GM21528 (cell line): ENCODE measurements at regions not wholly inside any gene's neighbourhood (a gene's known extent, or its start where the extent isn't known, plus 50 kb on each side); places are given as distances from the start of the nearest gene placed in this dataset.

ENCODE experiments used
- ATAC-seq: cut with Tn5 transposase; IDR thresholded peaks from one replicate; pipeline ENCODE4 v1.9.1; 2021; ENCODE audit warnings: mild to moderate bottlenecking, moderate library complexity; ENCODE audit not compliant: unreplicated experiment, low FRiP score

DNA sequence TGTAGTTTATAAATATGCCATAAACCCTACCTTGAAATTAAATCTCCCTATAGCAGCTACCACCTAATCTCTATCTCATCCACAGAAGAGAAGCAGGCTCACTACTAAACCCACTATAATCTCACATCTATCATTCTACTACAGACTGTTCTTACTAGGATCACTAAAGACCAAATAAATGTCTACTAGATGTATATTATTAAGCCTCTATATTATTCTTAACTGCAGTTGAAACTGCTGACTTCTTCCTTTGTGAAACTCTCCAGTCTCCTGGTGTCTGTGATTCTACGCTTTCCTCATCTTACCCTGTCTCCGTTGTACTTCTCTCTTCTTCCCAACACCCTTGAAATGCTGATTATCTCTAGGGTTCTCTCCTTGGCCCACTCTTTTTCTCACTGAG lies 1154.0 kb downstream of the IGSF11 start:
- ATAC-seq: no peak

DNA sequence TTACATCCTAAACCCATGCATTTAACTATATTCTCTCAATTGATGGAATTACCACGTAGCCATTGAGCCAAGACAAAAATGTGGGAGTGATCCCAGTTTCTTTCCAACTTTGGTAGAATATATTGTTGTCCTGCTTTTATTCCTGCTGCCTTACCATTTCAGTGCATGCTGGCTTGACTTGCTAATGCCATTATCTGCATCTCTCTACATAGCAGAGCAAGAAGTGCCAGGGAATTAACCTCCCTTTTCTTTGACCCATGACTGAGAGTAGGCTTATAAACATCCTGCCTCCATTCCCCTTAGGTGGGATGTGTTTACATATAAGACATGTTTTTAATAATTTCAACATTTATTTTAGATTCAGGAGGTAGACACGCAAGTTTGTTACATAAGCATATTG lies 1153.4 kb downstream of the IGSF11 start:
- no peak for ATAC-seq

DNA sequence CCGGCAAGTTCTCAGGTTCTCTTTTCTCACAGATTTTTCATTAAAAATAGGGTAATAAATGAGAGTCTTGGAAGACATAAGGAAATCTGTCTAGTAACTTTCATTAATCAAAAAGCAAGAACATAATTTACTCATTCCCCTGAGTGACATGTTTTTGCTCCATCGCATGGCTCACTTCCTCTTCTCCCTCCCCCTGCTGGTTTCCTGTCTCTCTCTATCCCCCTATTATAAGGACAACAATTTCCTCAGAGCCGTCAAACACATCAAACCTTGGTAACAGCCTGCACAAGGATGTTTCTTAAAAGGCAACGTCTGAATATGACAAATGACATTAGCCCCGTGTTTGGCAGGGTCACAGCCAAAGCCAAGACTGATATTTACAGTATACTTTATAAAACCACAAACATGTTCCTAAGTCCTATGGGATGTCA lies 1149.6 kb downstream of the IGSF11 start:
- no peak for ATAC-seq

DNA sequence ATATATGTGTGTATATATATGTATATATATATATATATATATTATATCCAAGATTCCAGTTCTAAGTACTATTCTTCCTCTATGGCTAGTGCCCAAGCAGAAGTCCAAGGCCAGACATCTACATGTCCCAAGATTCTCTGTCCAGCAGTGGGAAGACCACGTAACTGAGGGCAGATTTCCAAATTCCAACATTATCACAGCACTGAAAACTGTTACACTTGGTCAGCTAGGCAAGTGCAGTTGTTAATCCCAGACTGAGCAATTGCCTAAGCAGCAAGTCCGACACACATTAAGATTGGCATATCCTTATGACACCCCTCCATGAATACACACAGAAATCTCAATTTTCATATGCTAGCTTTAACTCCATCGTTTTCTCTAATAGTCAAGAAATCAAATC lies 1148.5 kb downstream of the IGSF11 start:
- no peak for ATAC-seq

- ATAC-seq: no peak
These were observed 1147.6 kb downstream of the IGSF11 start for GRCh38 chr3:117887031-117887430.

DNA sequence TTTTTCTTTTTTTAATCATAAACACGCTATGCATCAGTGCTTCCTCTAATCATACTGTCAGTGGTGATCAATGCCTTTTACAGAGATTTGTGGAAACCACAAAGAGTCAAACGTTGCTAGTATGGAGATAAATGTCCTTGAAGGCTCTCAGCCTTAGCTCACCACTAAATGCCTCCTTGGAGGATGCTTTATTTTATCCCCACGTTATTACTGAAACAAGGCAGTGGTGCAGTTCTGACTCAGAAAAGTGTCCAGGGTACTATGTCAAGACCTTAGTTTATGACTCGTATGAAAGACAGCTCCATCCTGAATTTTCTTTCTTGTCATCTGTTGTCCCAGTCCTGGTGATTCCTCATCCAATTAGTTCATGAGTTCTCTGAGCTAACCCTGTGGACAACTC lies 1146.7 kb downstream of the IGSF11 start:
- ATAC-seq: no peak

GRCh38 chr3:117892431-117892841 lies 1142.2 kb downstream of the IGSF11 start:
- ATAC-seq: no peak

GRCh38 chr3:117893001-117893400 lies 1141.6 kb downstream of the IGSF11 start:
- no peak for ATAC-seq

DNA sequence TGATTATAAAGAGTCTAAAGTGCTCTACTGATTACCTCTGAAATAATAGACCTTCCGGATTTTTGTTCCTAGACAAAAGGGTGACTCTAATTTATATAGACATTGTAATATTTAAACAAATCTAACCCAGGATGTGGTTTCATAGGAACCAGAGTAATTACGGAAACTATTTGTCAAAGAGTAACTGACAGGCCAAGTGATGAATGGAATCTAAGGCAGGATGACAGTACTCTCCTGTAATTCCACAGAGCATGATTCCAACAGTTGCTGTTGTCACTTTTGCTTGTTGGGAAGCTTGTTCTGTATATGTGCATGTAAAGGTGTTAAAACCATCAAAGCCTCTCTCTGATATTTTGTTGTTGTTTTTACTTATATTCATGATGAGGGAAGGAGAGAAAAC lies 1141.0 kb downstream of the IGSF11 start:
- no peak for ATAC-seq

DNA sequence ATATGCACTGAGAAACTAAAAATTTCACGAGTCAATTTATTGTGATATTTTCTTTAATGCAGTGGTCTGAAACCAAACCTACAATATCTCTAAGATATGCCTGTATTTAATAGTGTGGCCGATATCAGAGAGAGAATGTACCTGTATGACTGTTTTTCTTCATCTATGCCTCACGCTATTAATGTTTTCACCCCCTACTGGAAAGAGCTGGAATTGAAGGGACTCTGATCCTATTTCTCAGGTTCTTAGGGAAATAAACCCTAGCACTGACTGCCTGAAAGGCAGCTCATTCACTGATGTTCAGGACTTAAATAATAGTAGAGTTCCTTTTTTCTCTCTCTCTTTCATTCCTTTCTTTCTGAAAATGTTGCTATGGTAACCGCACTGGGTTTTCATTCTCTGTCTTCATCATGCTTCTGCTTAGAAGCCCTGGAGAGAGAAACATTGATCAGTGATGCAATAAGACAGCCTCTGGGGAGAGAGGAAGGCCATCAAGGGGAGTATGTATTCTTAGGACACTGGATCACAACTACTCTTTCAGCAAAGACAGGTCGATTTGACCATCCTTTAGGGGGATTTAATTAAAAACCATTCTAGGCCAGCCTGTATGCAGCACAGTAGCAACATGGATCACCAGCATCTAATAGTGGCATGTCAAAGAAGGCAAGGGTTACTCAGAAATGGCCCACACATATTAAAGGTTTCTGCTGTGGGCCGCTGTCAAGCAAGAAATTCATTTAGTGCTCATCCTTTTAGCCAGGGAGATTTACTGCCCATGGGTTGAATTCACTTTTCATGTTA lies 1135.7 kb downstream of the IGSF11 start:
- no peak for ATAC-seq

- ATAC-seq: no peak
These were observed 1131.4 kb downstream of the IGSF11 start for GRCh38 chr3:117903226-117903625.

DNA sequence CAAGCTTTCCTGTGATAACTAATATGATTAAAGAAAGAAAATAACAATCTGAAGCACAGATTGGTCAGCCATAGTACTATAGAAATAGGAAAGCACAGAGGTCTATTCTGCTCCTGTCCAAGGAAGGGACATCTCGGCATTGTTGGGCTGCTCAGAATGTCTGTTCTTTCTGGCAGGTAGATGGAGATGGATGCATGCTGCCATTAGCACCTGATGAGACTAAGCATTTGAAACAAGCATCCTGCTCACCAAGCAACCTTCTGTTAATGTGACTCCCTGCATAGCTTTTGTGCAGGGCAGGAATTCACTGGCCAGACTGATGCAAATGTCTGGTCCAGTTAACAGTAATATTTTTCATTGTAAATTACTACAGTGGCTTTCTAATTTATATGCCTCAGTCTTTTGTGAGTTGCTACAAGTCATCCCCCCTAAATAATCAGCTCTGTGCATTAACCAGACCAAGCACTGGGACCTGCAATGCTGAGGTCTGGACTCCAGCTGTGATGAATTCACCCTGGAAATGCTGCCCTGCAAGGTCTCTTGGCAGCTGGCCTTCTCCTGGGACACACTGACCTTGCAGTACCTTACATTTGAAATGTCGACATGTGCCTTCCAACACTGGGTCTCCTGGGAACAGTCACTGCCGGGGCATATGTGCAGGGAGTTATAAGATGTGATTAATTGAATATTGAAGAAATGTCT lies 1123.7 kb downstream of the IGSF11 start:
- ATAC-seq: no peak

DNA sequence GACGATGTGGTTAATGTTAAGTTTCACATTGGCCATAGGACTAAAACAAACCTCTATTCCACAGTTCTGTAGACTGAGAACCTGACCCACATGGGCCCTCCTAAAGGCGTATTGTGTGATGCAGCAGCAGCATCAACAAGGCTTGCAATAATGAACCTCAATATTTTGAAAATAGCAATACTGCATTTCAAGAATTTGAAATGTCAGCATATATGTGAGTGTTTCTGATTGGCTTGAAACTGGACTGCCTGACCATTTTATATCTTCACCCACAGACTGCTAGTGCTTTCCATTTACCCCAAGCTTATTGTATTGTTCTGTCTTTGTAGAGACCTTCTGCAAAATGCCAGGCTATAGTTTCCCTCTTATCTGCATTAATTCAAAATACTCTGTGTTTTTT lies 1122.3 kb downstream of the IGSF11 start:
- no peak for ATAC-seq

- no peak for ATAC-seq
These were observed 1120.0 kb downstream of the IGSF11 start for GRCh38 chr3:117914540-117915100.

GRCh38 chr3:117916839-117917238 lies 1117.8 kb downstream of the IGSF11 start:
- ATAC-seq: no peak

DNA sequence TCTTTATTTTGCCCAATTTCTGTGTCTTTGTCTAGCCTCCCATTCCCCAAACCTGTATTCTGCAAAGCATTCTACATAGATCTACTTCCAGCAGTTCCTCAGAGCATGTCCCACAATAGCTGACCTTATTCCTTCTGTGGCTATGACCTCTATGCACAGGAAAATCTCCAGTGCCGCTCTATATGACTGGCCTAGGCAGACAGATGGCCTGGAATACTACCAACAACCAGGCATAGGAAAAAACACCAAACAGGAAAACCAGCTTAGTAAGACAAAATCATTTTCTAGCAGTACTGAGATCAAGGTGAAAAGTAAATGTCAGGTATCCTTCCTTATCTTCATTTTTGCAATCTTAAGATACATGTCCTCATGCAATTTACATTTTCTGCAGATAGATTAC lies 1115.0 kb downstream of the IGSF11 start:
- no peak for ATAC-seq

DNA sequence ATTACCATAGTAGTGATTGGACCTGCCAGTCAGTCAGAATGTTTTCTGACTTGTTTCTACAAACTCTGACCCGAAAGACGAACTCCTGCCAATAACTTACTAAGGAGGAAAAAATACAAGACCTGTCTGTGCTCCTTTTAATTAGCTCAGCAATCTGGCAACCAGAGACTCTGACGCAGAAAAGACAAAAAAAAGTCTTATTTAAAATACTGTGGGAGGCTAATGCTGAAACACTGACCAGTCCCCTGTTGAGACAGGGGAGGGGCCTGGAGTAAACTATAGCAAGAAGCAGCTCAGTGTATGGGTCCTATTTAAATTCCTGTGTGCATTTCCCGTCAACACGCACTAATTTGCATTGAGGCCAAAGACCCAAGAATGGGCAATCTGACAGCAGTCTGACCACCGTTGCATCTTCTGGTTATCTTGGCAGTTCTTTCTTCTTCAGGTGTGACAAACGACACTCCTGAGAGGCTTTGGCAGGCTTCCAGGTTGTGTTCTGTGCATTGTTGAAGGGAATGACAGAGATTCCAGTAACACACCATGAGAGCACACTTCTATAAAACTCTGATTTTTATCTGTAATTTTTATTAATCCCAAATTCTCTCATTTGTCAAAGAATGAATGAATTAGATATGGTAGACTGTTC lies 1114.3 kb downstream of the IGSF11 start:
- no peak for ATAC-seq

- no peak for ATAC-seq
These were observed 1113.2 kb downstream of the IGSF11 start for GRCh38 chr3:117921411-117921810.

GRCh38 chr3:117922039-117922438 lies 1112.6 kb downstream of the IGSF11 start:
- ATAC-seq: no peak

DNA sequence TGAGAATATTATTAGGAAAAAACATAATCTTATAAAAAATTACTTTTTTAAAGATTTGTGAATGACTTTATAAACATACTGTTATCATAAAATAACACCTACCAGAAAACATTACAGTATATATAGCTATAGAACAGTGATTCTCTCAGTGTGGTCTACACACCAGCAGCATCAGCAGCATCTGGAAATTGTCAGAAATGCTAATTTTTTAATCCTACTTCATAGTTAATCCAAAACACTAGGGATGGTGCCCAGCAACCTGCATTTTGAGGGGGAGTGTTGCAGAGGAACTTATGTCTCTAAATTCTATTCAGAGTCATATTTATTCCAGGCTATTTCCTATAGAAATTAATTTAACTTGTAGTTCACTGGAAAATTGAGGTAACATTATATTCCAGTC lies 1107.8 kb downstream of the IGSF11 start:
- ATAC-seq: no peak

DNA sequence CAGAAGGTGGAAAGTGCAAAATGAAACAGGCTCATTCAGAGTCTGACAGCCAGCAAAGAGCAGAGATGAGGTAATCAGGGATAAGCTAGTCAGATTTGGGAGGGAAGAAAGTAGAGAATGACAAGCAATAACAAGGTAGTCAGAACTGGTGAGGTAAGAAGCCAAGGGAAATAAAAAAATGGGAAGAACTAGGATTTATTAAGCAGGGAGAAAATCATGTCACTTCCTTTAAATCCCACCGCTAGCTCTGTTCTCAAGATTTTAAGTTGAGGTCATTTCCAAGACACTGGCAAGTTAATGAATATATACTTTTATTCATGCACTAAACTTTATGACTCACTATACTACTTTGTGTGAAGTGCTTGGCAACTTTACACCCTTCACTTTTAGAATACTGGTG lies 1106.8 kb downstream of the IGSF11 start:
- no peak for ATAC-seq
